Stimulated activated CD4-positive, alpha-beta T cell treated with anti-CD3 and anti-CD28 coated beads, Interleukin-2, amount 100 ng/mL, for 4 hours (primary cell): ENCODE measurements at regions not wholly inside any gene's neighbourhood (a gene's known extent, or its start where the extent isn't known, plus 50 kb on each side); places are given as distances from the start of the nearest gene placed in this dataset.

ENCODE experiments used
- DNase-seq: peaks from one replicate; pipeline ENCODE4 v3.0.0-alpha.2; 2020; ENCODE audit warnings: low read depth

- no peak for DNase-seq
Measured at GRCh38 chr2:207449642-207450165, 80.1 kb upstream of the CREB1 start.

DNA sequence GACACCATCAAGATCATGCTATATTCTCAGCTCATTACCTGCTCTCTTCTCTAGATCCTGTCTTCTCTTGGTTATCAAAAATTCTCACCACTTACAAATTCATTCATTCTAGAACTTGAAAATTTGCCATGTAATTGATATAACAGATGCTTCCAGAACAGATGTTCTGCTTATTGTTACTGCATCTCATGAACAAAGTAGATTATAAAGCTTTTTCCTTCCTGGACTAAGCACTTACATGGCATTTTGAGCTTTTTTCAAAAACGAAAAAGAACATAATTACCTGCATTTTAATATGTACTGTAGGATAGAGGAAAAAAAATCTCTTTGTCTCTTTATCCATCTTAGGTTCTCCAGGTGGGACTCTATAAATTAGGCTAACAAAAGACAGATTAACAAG lies 79.6 kb upstream of the CREB1 start:
- no peak for DNase-seq

- no peak for DNase-seq
Measured at GRCh38 chr2:207458582-207458981, 71.2 kb upstream of the CREB1 start.

GRCh38 chr2:207459990-207460757 lies 69.6 kb upstream of the CREB1 start:
- DNase-seq = no peak

DNA sequence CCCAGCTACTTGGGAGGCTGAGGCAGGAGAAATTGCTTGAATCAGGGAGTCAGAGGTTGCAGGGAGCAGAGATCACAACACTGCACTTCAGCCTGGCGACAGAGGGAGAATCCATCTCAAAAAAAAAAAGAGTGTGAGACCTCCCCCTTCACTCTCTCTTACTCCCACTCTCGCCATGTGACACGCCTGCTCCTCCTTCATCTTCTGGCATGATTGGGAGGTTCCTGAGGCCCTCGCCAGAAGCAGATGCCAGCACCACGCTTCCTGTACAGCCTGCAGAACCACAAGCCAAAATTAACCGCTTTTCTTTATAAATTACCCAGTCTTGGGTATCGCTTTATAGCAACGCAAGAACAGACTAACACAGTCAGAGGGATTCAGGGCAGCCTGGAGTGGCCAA lies 66.3 kb upstream of the CREB1 start:
- no peak for DNase-seq

DNA sequence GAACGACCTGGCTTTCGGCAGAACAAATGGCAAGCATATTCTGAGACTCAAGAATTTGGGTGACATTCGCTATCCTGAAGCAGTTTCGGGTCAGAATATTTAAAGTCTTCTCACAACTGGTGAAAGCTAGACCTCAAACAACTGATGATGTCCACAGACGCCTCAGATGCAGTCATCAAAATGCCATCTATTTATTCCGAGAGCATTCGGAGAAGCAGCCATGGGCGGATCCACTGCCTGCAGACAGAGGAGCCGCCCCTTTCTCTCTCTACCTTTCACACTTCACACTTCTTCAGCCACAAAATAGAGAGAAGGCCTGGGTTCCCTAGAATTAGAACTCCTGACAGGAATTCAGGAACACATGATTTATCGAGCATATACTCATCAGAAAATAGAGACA lies 65.8 kb upstream of the CREB1 start:
- no peak for DNase-seq

DNA sequence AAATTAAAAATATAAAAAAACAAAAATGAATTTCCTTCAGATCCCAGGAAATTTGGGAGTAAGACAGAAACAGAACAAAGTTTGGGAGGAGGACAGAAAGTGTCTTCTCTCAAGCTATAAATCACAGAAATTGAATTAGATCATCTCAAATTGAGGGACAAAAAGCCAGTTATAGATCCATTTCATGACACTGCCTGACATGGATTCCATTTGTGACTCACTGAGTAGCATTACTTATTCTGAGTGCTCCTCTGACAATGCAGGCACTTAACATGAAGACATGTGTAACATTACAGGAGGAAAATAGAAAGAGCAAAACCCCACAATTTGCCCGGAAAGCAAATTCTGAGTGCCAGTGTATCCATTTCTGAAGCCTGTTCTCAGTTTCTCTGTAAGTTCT lies 63.9 kb upstream of the CREB1 start:
- DNase-seq = no peak

GRCh38 chr2:207467716-207468347 lies 61.9 kb upstream of the CREB1 start:
- no peak for DNase-seq

GRCh38 chr2:207468488-207468887 lies 61.3 kb upstream of the CREB1 start:
- no peak for DNase-seq

DNA sequence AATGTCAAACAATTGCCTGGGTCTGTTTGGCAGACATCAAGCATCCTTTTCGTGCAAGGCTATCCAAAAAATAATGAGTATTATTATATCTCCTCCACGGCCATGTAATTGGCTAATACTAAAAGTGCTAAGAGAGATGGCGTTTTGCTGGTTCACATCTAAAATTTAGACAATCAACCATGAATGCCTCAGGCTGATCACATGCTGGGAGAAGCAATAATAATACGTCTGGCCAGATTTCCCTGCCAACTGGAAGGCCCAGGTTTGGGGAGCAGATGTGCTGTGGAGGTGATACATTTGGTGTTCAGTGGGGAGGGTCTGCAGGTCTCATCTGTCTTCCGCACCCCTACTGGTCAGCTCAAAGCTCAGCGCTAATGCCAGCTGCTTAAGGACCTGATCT lies 60.3 kb upstream of the CREB1 start:
- DNase-seq = no peak

- DNase-seq = no peak
Measured at GRCh38 chr2:207469943-207470729, 59.6 kb upstream of the CREB1 start.

DNA sequence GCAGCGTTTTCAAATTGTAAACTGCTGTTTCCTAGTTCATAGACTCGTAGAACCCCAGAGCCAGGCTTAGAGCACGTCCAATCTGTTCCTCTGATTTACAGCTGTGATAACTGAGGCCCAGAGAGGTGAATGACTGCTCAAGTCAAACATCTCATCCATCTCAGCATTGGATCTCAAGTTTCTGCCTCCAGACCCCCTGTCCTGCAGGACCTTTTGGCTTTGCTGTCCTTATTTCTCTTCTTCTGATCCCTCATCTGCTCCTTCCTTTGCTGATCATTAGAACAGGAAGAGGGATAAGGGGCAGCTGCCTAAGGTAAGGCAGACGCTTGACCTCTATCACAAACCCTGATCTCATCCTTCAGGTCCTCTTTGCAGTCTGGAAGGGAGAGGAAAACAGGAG lies 58.5 kb upstream of the CREB1 start:
- DNase-seq = no peak

GRCh38 chr2:207472343-207473048 lies 57.3 kb upstream of the CREB1 start:
- no peak for DNase-seq

- DNase-seq = no peak
Measured at GRCh38 chr2:207473049-207473930, 56.5 kb upstream of the CREB1 start.

GRCh38 chr2:207473931-207474235 lies 55.9 kb upstream of the CREB1 start:
- DNase-seq = no peak

GRCh38 chr2:207474863-207475485 lies 54.8 kb upstream of the CREB1 start:
- peak; percentile 36 for DNase-seq

DNA sequence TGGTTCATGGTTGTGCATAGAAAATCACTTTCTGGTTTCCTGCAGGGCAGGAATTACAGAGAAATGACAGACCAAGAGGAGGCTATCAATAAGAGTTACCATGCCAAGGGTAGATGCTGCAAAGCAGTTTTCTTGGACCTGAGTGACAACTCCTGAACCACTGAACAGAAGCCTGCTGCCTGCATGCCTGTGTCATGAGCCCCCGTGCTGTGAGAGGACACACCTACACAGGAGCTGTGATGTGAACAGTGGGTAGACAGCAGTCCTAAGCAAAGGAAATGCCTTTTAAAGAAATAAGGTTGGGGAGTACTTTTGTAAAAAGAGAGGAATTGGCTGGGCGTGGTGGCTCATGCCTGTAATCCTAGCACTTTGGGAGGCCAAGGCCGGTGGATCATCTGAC lies 54.2 kb upstream of the CREB1 start:
- no peak for DNase-seq

DNA sequence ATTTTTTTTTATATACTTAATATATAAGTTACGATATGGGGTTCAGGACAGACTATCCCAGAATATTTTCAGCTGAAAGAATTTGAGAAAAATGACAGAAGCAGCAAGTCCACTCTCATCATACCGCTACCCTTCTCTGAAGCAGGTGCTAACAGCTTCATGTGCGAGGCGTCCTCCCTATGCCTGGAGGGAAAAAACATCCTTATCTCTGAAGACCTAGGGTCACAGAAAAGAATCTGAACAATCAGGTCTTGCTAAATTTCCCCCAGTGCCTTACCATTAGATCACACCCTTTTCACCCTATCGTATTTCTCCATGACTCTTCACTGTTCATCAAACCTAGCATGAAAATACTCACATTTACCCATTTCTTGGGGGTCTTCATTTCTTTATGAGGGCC lies 51.9 kb upstream of the CREB1 start:
- DNase-seq = no peak

DNA sequence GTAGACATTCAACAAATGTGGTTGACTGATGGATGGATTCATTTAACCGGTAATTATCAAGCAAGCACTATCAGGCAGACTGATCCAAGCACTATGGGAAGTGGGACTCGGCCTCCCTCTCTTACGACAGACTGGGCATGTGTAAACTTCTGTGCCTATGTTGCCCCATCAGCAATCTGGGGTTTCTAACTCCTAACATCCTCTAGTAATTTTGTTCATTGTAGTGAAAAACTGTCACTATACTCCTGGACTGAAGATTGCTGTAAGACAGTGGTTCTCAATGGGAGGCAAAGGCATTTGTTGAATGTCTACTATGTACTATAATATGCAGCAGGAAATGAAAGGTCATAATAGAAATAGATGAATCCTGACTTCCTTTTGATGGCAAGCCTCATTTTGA lies 51.2 kb upstream of the CREB1 start:
- DNase-seq = no peak

GRCh38 chr2:207479198-207479785 lies 50.5 kb upstream of the CREB1 start:
- no peak for DNase-seq
